SK-MEL-5 (cell line): ENCODE measurements at regions not wholly inside any gene's neighbourhood (a gene's known extent, or its start where the extent isn't known, plus 50 kb on each side); places are given as distances from the start of the nearest gene placed in this dataset.
A peak's percentile ranks its signal among the peaks of the same experiment; 100 is the strongest.

Experiments used
- DNase-seq: peaks from one replicate; pipeline ENCODE4 v3.0.0-alpha.2; 2016; ENCODE audit warnings: low read depth, low spot score
- in situ Hi-C: cut with HindIII; loops from 2 replicates; pipeline ENCODE4 v1.10.0; 2016; ENCODE audit warnings: low sequenced_read_pairs, high pct_unique_total_duplicates, low pct_unique_long_range_greater_than_20kb

- DNase-seq, result no peak
- in situ Hi-C loops, result no loop called here
These were observed 143.7 kb downstream of the PMP22 start for GRCh38 chr17:15121426-15121825.

GRCh38 chr17:15119968-15120367 lies 145.2 kb downstream of the PMP22 start:
- in situ Hi-C loops, result no loop called here
- DNase-seq, result no peak

- DNase-seq, result no peak
- in situ Hi-C loops, result no loop called here
These were observed 147.9 kb downstream of the PMP22 start for GRCh38 chr17:15117239-15117638.

GRCh38 chr17:15112846-15113617 lies 152.1 kb downstream of the PMP22 start:
- no peak for DNase-seq
- in situ Hi-C loops, result no loop called here

- no peak for DNase-seq
- in situ Hi-C loops, result no loop called here
These were observed 155.5 kb downstream of the PMP22 start for GRCh38 chr17:15109608-15110007.

- no peak for DNase-seq
- in situ Hi-C loops, result no loop called here
These were observed 156.1 kb downstream of the PMP22 start for GRCh38 chr17:15108992-15109391.

GRCh38 chr17:15106540-15106939 lies 158.6 kb downstream of the PMP22 start:
- DNase-seq, result no peak
- in situ Hi-C loops, result no loop called here

- DNase-seq, result no peak
- in situ Hi-C loops, result no loop called here
These were observed 161.3 kb downstream of the PMP22 start for GRCh38 chr17:15103785-15104184.

GRCh38 chr17:15101175-15101574 lies 164.0 kb downstream of the PMP22 start:
- in situ Hi-C loops, result no loop called here
- DNase-seq, result no peak

GRCh38 chr17:15096511-15096910 lies 168.6 kb downstream of the PMP22 start:
- in situ Hi-C loops, result no loop called here

GRCh38 chr17:15095935-15096334 lies 169.2 kb downstream of the PMP22 start:
- in situ Hi-C loops, result no loop called here
- no peak for DNase-seq

More at GRCh38 chr17:15096511-15096910, 168.6 kb downstream of the PMP22 start:
- no peak for DNase-seq

GRCh38 chr17:15092762-15093161 lies 172.4 kb downstream of the PMP22 start:
- in situ Hi-C loops, result no loop called here
- no peak for DNase-seq

GRCh38 chr17:15092261-15092660 lies 172.9 kb downstream of the PMP22 start:
- no peak for DNase-seq
- in situ Hi-C loops, result no loop called here

GRCh38 chr17:15091825-15092224 lies 173.3 kb downstream of the PMP22 start:
- in situ Hi-C loops, result no loop called here

GRCh38 chr17:15090533-15090932 lies 174.6 kb downstream of the PMP22 start:
- DNase-seq, result no peak
- in situ Hi-C loops, result no loop called here

More at GRCh38 chr17:15091825-15092224, 173.3 kb downstream of the PMP22 start:
- peak; percentile 25 for DNase-seq

- in situ Hi-C loops, result no loop called here
- no peak for DNase-seq
These were observed 177.2 kb downstream of the PMP22 start for GRCh38 chr17:15087946-15088345.

- in situ Hi-C loops, result no loop called here
- no peak for DNase-seq
These were observed 178.3 kb downstream of the PMP22 start for GRCh38 chr17:15086776-15087295.

- in situ Hi-C loops, result no loop called here
- no peak for DNase-seq
These were observed 179.0 kb downstream of the PMP22 start for GRCh38 chr17:15085890-15086677.

- in situ Hi-C loops, result no loop called here
- no peak for DNase-seq
These were observed 181.9 kb downstream of the PMP22 start for GRCh38 chr17:15083225-15083624.
